ENCODE measurements at regions not wholly inside any gene's neighbourhood (a gene's known extent, or its start where the extent isn't known, plus 50 kb on each side); places are given as distances from the start of the nearest gene placed in this dataset.

GRCh38 chr1:4511374-4511773 is 143.0 kb upstream of the AJAP1 start:
- H3K27ac Mint-ChIP-seq (ENCODE audit: unreplicated experiment) = no peak overlapping the region
- BruUV-seq (replicated peaks) = no TSS peak
- no peak for DNase-seq
- peaks cover 6% of the 10 kb centered on the region for H3K9me3 Mint-ChIP-seq (ENCODE audit: low read depth, unreplicated experiment)
- intact Hi-C loops (cut with micrococcal nuclease; ENCODE audit: unreplicated experiment) = no loop called here
- no peak overlapping the region for H3K4me3 Mint-ChIP-seq (ENCODE audit: low read depth, unreplicated experiment)
- H3K4me1 Mint-ChIP-seq (ENCODE audit: low read depth, unreplicated experiment) = no peaks in the 10 kb centered on the region
- no peak for TF ChIP-seq CTCF (IDR thresholded peaks at IDR 0.05; ENCODE audit: unreplicated experiment)
- CTCF ChIA-PET = no interaction called here
- H3K36me3 Mint-ChIP-seq (ENCODE audit: insufficient read depth, unreplicated experiment) = no peaks in the 10 kb centered on the region
- no peaks in the 10 kb centered on the region for H3K27me3 Mint-ChIP-seq (ENCODE audit: unreplicated experiment)

GRCh38 chr1:4512636-4513035 is 141.8 kb upstream of the AJAP1 start:
- DNase-seq = no peak
- no peak for TF ChIP-seq CTCF (IDR thresholded peaks at IDR 0.05; ENCODE audit: unreplicated experiment)

GRCh38 chr1:4513685-4514084 is 140.7 kb upstream of the AJAP1 start:
- CTCF ChIA-PET = no interaction called here
- no TSS peak for BruUV-seq (replicated peaks)
- no peak for TF ChIP-seq CTCF (IDR thresholded peaks at IDR 0.05; ENCODE audit: unreplicated experiment)
- no peaks in the 10 kb centered on the region for H3K36me3 Mint-ChIP-seq (ENCODE audit: insufficient read depth, unreplicated experiment)
- peaks cover 3% of the 10 kb centered on the region for H3K9me3 Mint-ChIP-seq (ENCODE audit: low read depth, unreplicated experiment)
- no peak overlapping the region for H3K27ac Mint-ChIP-seq (ENCODE audit: unreplicated experiment)
- H3K4me1 Mint-ChIP-seq (ENCODE audit: low read depth, unreplicated experiment) = no peaks in the 10 kb centered on the region
- DNase-seq = no peak
- no peak overlapping the region for H3K4me3 Mint-ChIP-seq (ENCODE audit: low read depth, unreplicated experiment)
- intact Hi-C loops (cut with micrococcal nuclease; ENCODE audit: unreplicated experiment) = no loop called here
- H3K27me3 Mint-ChIP-seq (ENCODE audit: unreplicated experiment) = no peaks in the 10 kb centered on the region

More at GRCh38 chr1:4512636-4513035, 141.8 kb upstream of the AJAP1 start:
- no TSS peak for BruUV-seq (replicated peaks)
- intact Hi-C loops (cut with micrococcal nuclease; ENCODE audit: unreplicated experiment) = no loop called here
- Mint-ChIP-seq H3K36me3 (ENCODE audit: insufficient read depth, unreplicated experiment) (no peaks in the 10 kb centered on the region), H3K4me3 (ENCODE audit: low read depth, unreplicated experiment) (no peak overlapping the region), H3K9me3 (ENCODE audit: low read depth, unreplicated experiment) (peaks cover 3% of the 10 kb centered on the region), H3K4me1 (ENCODE audit: low read depth, unreplicated experiment) (no peaks in the 10 kb centered on the region), H3K27ac (ENCODE audit: unreplicated experiment) (no peak overlapping the region), H3K27me3 (ENCODE audit: unreplicated experiment) (no peaks in the 10 kb centered on the region)
- CTCF ChIA-PET = no interaction called here

- H3K4me1 Mint-ChIP-seq (ENCODE audit: low read depth, unreplicated experiment) = no peaks in the 10 kb centered on the region
- peaks cover 7% of the 10 kb centered on the region for H3K9me3 Mint-ChIP-seq (ENCODE audit: low read depth, unreplicated experiment)
- CTCF ChIA-PET = no interaction called here
- no TSS peak for BruUV-seq (replicated peaks)
- no peak for TF ChIP-seq CTCF (IDR thresholded peaks at IDR 0.05; ENCODE audit: unreplicated experiment)
- H3K27me3 Mint-ChIP-seq (ENCODE audit: unreplicated experiment) = no peaks in the 10 kb centered on the region
- no peak for DNase-seq
- no peaks in the 10 kb centered on the region for H3K36me3 Mint-ChIP-seq (ENCODE audit: insufficient read depth, unreplicated experiment)
- no peak overlapping the region for H3K27ac Mint-ChIP-seq (ENCODE audit: unreplicated experiment)
- intact Hi-C loops (cut with micrococcal nuclease; ENCODE audit: unreplicated experiment) = no loop called here
- H3K4me3 Mint-ChIP-seq (ENCODE audit: low read depth, unreplicated experiment) = no peak overlapping the region
Observed at GRCh38 chr1:4515727-4516289, 138.6 kb upstream of the AJAP1 start.
